Activated CD8-positive, alpha-beta memory T cell treated with anti-CD3 and anti-CD28 coated beads for 1 hour (primary cell): ENCODE measurements at regions not wholly inside any gene's neighbourhood (a gene's known extent, or its start where the extent isn't known, plus 50 kb on each side); places are given as distances from the start of the nearest gene placed in this dataset.
"Not testable (repeated sequence)": the region's sequence is repeated elsewhere in the genome, so short reads cannot be mapped to it uniquely, and the experiment has no call there.

Experiments
- DNase-seq, 2 donors: peaks; one replicate each; pipeline ENCODE4 v3.0.0-alpha.2; 2020; ENCODE audit warnings: low read depth in 1 of 2; ENCODE audit errors: extremely low read depth in 1 of 2

GRCh38 chr7:106526617-106527016, 134.3 kb downstream of the CCDC71L start:
- not testable (repeated sequence) for DNase-seq

- DNase-seq, result no peak
Observed at GRCh38 chr7:106524690-106525059, 136.3 kb downstream of the CCDC71L start.

DNA sequence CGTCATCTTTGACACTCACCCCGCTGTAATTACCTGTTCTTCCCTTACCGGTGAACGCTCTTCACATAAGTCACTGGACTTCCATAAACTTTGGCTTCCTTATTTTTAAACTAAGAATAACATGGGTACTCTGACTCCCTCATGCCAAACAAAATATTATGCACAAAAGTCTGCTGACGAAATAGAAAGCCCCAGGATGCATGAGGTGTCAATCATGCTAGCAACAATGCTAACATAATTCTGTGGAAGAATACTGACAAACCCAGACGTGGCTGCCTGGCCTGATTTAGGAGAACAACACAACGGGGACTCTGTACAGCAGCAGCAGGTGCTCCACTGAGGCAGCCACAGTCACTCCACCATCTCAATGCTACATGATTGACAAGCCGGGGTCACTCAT, 137.5 kb downstream of the CCDC71L start:
- DNase-seq, result no peak

- DNase-seq, result no peak
Observed at GRCh38 chr7:106522696-106523095, 138.3 kb downstream of the CCDC71L start.

DNA sequence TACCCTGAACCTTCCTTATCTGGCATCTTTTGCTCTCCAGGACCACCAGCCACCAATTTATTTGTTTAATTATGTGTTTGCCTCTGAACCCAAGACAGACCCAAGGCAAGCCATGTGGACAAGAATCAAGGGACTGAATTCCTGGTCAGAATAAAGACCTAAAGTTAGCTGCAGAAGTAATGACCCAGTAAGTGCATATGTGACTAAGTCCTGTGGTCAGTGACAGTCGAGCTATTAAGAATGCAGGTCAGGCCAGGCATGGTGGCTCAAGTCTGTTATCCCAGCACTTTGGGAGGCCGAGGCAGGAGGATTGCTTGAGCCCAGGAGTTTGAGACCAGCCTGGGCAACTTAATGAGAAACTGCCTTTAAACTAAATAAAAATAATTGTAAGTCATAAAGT, 139.4 kb downstream of the CCDC71L start:
- no peak for DNase-seq

GRCh38 chr7:106520962-106521514, 139.9 kb downstream of the CCDC71L start:
- DNase-seq, result no peak

- DNase-seq, result no peak
Observed at GRCh38 chr7:106518967-106519366, 142.0 kb downstream of the CCDC71L start.

DNA sequence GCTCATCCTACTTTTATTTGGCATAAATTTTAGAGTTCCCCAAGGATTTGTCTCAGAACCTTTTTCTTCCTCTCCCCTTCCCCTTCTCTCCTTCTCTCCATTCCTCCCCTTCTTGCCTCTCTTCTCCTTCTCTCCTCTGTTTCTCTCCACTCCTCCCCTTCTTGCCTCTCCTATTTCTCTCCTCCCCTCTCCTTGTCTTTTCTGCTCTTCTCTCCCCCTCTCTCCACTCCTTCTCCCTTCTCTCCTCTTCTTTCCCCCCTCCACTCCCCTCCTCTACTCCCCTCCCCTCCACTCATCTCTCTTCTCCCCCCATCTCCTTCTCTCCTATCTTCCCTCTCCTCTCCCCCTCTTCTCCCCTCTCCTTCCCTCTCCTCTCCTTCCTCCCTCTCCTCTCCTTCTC, 142.7 kb downstream of the CCDC71L start:
- no peak for DNase-seq

DNA sequence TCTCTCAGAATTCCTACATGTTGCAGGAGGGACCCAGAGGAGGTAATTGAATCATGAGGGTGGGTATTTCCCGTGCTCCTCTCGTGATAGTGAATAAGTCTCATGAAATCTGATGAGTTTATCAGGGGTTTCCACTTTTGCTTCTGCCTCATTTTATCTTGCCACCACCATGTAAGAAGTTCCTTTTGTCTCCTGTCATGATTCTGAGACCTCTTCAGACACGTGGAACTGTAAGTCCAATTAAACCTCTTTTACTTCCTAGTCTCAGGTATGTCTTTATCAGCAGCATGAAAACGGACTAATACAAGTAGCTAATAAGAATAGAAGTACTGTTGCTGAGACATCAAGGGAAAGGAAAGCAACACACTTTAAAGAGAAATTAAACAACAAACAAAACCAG, 143.4 kb downstream of the CCDC71L start:
- DNase-seq, result no peak

- DNase-seq, result no peak
Observed at GRCh38 chr7:106515321-106515720, 145.6 kb downstream of the CCDC71L start.

DNA sequence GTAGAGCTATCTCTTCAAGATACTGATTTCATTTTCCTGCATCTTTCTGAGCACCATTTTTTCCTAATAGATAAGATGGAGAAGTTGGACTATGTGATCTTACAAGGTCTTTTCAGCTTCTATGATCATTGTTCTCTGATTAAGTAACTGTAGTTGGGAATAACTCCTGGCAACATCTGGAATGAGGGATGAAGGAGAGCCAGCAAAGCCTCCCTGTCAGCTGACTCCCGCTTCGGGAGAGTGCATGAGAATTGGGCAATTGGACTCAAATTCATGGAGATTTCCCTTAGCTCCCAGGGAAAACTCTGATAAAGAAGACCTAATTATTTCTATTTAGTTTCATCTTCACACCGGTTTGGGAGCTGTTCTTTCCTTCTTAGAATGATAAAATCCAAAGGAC, 146.1 kb downstream of the CCDC71L start:
- no peak for DNase-seq

DNA sequence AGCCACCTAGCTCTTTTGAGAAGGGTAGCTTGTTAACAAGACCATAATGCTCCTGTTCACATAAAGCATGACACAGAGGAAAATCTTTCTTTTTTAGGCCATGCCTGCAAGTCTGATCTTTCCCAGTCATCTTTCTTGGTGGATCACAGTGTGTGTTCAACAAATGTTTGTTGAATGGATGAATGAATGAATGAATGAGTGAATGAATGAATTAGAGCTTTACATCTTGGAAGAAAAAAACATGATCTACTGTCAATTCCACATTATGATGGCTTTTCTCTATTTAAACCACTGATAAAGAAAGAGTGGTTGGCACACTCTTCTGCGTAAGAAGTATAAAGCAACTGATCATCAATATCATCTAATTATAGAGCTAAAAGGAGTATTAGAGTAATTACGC, 148.7 kb downstream of the CCDC71L start:
- DNase-seq, result no peak

DNA sequence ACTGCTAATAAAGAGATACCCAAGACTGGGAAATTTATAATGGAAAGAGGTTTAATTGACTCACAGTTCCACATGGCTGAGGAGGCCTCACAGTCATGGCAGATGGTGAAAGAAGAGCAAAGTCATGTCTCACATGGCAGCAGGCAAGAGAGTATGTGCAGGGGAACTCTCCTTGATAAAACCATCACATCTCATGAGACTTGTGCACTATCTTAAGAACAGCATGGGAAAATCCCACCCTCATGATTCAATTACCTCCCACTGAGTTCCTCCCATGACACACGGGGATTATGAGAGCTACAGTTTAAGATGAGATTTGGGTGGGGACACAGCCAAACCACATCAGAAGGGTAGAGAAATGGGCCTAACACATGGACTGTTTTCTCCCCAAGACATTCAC, 156.3 kb downstream of the CCDC71L start:
- no peak for DNase-seq

DNA sequence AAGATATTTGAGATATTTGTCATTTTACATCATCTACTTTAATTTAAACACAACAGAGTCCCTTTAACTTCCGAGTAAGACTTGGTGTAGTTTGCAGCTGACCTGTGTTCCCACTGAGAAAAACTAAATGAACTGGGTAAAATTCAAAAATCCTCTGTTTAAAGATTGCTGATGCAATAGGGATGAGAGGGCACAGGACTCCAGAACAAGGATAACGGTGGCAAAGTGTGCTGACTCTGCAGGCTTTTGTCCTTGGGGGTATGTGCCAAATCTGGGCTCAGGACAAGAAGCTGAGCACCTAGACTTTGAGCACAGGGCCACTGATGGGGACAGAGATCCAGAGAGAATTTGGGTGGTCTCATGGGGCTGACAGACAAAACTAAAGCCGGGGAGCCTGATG, 156.8 kb downstream of the CCDC71L start:
- DNase-seq, result no peak

- DNase-seq, result no peak
Observed at GRCh38 chr7:106503626-106504025, 157.3 kb downstream of the CCDC71L start.

GRCh38 chr7:106501605-106502580, 159.1 kb downstream of the CCDC71L start:
- DNase-seq, result no peak

DNA sequence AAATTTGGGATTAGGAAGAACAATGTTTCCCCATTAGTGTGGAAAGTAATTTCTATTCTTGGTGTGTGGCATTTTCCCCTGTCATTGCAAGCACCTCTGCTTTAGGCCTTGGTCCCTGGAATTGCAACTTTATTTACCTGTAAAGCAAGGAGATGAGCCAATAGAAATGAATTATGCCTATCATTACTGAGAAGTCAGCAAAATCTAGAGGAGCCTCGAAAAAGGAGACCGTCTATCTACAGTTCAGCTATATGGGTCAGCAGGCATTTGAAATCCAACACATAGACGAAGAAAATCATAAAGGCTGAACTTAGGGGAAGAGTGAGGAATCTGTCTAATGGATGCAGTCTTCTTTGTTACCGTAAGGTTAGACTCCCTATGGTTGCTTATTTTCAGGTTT, 161.1 kb downstream of the CCDC71L start:
- no peak for DNase-seq

GRCh38 chr7:106498005-106498404, 163.0 kb downstream of the CCDC71L start:
- DNase-seq, result not testable (repeated sequence)

DNA sequence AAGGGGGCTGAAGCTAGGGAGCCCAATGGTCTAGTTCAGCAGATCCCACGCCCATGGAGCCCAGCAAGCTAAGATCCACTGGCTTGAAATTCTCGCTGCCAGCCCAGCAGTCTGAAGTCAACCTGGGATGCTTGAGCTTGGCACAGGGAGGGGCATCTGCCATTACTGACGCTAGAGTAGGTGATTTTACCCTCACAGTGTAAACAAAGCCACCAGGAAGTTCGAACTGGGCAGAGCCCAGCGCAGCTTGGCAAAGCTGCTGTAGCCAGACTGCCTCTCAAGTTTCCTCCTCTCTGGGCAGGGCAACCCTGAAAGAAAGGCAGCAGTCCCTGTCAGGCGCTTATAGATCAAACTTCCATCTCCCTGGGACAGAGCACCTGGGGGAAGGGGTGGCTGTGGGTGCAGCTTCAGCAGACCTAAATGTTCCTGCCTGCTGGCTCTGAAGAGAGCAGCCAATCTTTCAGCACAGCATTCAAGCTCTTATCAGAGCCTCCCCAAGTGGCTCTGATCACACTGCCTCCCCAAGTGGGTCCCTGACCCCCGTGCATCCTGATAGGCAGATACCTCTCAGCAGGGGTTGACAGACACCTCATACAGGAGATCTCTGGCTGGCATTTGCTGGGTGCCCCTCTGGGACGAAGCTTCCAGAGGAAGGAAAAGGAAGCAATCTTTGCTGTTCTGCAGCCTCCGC, 167.8 kb downstream of the CCDC71L start:
- DNase-seq, result no peak

GRCh38 chr7:106488465-106488864, 172.5 kb downstream of the CCDC71L start:
- DNase-seq, result no peak

- DNase-seq, result no peak
Observed at GRCh38 chr7:106487892-106488291, 173.1 kb downstream of the CCDC71L start.

DNA sequence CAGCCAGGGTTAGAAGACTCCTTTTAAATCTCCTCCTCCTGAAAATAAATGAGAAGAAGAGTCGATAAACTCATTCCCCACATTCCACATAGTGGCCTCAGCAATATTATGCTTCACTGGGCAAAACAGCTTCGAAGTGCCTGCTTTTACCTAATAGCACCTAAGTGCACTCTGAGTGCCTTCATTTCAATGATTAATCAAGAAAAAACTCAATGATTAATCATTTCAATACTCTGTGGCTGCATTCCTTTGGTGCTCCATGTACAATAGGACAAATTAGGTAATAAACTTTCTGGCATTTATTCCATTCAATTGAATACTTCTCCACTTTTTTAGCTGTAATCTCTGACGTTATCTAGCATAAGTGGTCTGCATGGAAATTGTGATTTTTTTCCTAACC, 174.6 kb downstream of the CCDC71L start:
- DNase-seq, result no peak
